ENCODE measurements at regions not wholly inside any gene's neighbourhood (a gene's known extent, or its start where the extent isn't known, plus 50 kb on each side); places are given as distances from the start of the nearest gene placed in this dataset.

DNA sequence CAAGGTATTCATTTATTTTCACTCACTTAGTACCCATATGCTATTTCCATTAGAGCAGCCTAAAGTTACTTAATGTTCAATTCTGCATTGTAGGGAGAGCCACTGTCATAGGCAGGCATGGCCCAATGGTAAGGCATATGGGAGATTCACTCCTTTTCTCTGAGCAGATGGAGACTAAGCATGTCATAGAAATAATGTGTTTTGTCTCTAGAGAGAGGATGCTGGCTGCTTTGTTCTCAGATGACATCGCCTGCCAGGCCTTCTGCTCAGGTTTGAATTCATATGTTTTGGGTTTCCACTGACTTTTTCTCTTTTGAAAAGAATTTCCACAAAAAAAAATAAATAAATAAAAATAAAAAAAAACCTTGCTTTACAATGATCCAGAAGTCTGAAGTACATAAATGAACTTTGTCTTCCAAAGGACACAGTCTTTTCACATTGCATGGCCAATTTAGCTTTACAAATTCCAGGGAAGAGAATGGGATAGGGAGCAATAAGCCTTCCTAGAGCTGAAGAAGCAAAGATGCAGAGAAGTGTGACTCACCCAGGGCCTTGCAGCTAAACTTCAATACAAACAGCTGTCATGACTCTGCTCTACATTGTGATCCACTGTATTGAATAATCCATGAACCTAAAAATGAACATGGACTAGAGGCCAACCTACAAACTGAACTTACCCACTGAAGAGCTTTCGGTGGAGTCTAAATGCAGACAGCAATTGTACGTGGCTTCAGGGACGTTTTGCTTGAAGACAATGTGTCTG, 422.5 kb downstream of the CMPK2 start:
- no peak for DNase-seq
- no peak for ATAC-seq (ENCODE audit: poor library complexity)
- intact Hi-C loops (cut with DNase I): no loop called here

DNA sequence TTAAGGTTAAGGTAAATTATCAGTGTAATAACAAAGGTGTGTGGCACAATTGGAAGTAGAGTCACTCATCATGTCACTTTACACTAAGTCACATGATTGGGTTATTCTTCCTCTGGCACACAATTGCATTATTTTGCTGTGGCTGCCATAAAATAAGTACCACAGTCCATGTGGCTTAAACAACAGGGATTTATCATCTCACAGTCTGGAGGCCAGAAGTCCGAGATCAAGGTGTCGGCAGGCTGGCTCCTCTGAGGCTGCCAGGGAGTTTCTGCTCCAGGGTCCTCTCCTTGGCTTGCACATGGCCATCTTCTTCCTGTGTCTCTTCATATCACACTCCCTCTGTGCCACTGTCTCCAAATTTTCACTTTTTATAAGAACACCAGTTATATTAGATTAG, 421.2 kb downstream of the CMPK2 start:
- no peak for ATAC-seq (ENCODE audit: poor library complexity)
- no peak for DNase-seq
- intact Hi-C loops (cut with DNase I): no loop called here

DNA sequence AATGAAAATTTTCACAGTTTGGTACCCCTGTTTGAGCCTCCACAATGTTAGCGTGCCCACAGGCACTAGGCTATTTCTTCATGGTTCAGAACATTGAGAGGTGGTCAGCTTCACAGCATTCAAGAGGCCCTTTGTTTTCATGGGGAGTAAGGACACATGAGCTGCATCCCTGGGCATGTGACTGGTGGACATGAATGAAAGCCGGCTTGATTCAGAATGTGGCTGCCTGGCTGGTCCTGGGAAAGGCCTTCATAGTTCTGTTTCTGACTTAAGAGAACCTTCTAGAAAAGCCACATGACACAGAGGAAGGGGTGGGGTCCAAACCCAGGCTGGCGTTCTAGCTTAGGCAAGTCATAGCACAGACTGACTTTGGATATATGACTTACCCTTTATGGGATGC, 420.6 kb downstream of the CMPK2 start:
- DNase-seq (no peak), ATAC-seq (ENCODE audit: poor library complexity) (no peak)
- intact Hi-C loops (cut with DNase I): no loop called here

DNA sequence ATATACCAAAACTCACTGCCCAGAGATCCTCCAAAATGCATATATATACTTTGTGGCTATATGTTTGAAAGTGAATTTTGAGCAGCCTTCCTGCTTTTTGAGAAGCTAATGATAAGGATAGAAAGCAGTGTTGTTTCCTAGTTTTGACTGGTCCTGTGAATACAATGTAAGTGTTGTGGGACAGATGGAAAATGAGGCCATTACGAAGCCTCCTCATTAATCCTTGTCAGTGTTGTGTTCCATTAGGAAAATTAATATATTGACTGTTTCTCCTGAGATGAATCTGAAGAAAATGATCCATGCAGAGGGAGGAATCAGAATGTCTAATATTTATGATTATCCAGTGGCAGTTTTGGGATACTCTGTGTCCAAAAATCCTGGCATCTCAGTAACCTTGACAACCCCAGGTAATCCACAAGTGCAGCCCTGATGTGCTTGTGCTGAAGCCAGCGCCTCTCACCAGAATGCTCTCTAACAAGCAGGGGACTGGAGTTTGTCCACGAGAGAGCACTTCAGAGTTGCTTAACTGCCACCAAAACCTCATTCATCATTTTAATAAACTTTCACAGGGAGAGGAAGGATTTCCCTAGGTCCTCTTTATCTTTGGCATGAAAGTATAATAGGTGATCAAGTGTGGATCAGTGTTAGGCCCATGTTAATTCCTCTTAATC, 418.6 kb downstream of the CMPK2 start:
- intact Hi-C loops (cut with DNase I): no loop called here
- ATAC-seq (ENCODE audit: poor library complexity) (no peak), DNase-seq (no peak)

- intact Hi-C loops (cut with DNase I): no loop called here
- DNase-seq: no peak
- ATAC-seq (ENCODE audit: poor library complexity): no peak
These were observed 416.8 kb downstream of the CMPK2 start for GRCh38 chr2:6448893-6449292.

DNA sequence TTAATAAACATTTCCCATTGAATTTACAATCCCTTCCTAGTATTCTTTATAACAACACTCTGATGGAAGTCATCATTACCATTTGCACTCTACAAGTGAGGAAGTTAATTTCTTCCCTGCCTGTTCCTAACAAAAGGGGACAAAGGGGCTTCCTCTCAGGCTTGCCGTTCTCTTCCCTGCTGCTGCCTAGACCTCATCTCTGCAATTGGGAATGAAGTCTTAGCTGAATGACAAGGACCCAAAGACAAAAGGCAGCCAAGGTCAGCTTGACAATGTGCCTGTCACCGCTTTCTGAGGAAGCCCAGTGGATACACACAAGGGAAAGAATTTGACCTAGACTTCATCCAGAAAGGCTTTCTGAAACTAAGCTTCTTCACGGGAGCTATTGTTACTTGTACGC, 416.4 kb downstream of the CMPK2 start:
- intact Hi-C loops (cut with DNase I): no loop called here
- no peak for ATAC-seq (ENCODE audit: poor library complexity)
- no peak for DNase-seq

DNA sequence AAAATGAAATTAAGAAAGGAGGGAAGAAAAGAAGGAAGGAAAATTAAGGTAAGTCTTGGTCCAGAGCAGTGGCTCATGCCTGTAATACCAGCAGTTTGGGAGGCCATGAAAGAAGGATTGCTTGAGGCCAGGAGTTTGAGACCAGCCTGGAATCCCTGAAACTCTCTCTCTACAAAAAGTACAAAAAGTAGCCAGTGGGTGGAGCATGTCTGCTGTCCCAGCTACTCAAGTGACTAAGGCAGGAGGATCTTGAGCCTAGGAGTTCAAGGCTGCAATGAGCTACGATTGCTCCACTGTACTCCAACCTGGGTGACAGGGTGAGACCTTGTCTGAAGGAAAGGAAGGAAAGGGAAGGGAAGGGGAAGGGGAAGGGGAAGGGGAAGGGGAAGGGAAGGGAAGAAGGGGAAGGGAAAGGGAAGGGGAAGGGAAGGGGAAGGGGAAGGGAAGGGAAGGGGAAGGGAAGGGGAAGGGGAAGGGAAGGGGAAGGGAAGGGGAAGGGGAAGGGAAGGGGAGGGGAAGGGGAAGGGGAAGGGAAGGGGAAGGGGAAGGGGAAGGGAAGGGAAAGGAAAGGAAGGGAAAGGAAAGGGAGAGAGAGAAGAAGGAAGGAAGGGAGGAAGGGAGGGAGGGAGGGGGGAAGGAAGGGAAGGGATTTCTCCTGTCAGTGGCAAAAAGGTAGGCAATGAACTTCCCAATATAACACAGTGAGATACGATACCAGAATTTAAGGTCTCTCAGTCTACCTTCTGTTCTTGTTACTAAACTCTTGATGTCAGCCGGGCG, 412.8 kb downstream of the CMPK2 start:
- intact Hi-C loops (cut with DNase I): no loop called here
- ATAC-seq (ENCODE audit: poor library complexity): no peak

DNA sequence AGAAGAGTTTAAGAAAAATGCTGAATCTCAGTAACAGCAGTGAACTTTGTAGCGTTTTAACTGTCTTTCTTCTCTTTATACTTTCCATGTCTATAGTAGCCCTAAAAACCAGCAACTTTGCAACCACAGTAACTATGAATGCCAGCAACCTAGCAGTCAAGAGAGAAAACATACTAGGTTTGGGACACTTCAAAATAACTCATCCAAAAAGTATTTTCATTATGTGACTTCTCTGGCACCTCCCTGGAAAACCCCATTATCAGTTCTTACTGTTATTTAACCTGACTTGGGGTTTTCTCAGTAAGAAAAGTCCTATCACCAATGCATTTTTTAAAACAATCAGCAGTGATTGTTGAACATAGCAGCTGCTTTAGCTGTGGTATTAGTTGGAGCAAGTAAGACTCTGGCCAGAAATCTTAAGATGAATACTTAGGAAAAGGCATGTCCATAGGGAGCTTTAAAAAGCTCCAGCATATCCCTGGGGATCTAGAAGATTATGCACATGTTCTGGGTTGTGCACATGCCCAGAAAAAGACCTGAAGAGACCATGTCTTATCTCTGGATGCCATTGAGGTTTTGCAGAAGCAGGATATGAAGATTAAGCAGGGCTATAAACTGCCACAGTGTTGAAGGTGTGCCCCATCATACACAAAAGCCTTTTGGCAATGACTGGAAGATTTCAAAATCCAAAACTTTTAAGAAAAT, 411.3 kb downstream of the CMPK2 start:
- ATAC-seq (ENCODE audit: poor library complexity) (no peak), DNase-seq (no peak)

More for the DNA sequence above, 412.8 kb downstream of the CMPK2 start:
- DNase-seq: no peak

DNA sequence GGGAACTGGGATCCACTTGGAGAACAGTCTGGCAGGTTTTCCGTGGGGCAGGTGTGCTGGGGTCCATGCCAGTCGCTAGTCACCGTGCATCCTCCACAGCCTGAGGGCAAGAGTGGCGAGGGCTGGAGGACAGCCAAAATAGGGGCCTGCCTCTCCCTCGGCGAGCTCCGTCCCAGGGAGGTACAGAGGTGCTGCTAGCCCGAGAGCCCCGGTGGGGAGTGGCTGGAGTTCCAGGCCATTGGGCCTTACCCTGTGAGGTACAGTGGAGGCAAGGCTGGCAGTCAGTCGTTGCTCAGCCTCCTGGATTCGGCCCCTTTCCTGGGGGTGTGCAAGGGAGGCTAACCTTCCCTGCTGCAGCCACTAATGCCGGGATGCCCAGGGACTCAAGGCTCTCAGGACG, 406.6 kb downstream of the CMPK2 start:
- ATAC-seq (ENCODE audit: poor library complexity): no peak
- no peak for DNase-seq
- intact Hi-C loops (cut with DNase I): no loop called here

More for the DNA sequence above, 411.3 kb downstream of the CMPK2 start:
- intact Hi-C loops (cut with DNase I): no loop called here

DNA sequence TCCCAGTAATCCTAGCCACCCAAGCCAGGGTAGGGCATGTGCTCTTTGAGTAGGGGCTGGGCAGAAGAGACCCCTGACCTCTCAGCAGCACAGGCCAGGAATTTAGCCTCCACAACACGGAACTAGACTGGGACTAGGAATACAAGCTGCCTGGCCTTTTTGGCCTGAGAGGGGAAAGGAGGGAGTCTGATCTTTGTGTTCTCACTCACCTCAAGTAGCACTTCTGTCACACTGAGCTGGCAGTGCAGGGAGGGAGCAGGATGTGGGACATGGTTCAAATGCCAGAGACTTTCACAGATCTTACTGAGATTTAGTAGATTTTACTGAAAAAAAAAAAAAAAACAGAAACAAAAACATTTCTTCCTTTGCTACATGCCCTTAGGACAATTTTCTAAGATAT, 395.2 kb downstream of the CMPK2 start:
- DNase-seq (no peak), ATAC-seq (ENCODE audit: poor library complexity) (no peak)
- intact Hi-C loops (cut with DNase I): no loop called here

DNA sequence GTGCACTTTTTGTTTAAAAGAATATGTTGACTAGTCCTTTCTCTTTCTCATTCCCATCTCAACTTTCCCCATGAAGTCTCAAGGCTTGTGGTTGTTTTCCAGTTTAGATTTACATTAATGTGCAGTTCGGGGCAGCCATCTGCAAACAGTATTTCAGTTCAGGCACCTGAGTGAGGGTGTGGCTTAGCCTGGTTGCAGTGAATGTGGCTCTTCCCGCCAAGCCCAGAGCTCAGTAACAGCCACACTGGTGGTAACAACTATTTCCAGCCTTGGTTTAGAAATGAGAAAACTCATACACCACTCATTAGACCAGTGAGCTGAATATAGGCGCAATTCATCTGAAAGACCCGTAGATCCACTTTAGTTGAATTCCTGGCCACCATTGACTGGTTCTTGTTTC, 394.3 kb downstream of the CMPK2 start:
- ATAC-seq (ENCODE audit: poor library complexity) (no peak), DNase-seq (no peak)
- intact Hi-C loops (cut with DNase I): no loop called here

DNA sequence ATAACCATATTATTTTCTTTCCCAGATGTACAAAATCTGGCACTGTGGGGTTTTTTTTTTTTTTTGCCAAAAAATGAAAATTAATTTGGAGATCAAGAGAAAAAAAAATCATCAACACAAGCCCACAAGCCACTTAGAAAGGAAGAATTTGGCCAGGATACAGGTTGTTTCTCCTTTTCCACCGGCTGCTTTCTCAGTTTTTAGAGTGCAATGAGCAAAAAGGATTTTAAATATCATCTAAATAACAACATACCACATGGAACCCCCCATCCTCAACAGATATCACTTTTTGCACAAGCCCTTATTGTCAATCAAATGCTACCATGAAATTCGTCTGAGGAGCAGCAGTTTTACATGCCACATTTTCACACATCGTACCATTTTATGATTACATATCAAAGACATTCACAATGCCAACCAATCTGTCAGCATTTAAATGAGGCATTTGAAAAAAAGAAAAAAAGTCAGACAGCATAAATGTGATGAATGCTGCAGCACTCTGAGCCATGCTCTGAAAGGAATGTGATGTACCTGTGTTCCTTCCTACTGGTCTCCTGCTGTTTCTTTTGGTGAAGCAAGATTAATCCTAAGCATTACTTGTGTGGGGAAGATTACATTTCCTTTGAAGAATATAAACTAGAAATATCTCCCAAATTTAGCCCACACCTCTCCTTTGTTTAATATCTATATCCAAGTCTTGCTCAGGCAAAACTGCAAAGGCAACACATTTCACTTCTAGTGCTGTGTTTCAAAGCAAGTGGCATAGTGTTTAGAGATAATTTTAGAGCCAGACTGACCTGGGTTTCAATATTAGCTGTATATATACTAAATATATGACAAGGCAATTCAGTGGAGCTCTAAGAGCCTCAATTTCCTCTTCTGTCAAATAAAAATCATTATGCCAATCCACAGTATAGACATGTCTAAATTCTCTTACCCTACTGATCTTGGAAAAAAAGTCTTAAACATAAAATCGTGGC, 391.3 kb downstream of the CMPK2 start:
- no peak for ATAC-seq (ENCODE audit: poor library complexity)
- DNase-seq: no peak
- intact Hi-C loops (cut with DNase I): no loop called here

DNA sequence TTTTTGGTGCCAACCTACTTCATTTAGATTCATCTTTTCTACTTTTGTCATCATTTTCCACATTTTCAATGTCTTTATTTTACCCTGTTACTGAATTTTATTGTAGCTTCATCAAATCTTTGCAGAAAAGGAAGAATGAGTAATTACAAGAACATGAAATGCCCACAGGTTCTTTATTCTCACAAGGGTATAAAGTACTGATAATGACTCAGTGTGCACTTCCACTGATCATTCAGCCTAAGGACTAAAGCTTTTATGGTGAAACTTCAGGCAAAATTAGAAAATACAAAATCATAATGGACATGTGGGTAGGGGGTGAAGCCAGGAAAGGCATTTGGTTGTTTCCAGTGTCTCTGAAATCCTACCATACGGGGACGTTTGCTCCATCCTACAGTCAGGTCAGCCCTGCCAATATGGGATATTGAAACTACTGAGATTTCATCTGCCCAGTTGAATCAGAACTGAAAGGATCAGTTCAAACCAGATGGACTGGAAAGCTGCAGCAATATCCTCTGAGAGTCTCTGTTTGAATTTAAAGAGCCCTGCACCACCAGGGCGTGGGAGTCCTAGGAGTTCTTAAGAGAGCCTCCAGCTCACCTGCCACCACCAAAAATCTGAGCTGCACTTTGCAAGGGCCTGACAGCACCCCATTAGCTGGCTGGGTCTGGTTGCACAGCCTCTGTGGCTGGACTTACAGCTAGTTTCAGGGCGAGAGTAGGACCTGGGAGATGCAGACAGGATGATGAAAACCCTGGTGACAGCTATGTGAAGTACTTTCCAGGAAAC, 390.4 kb downstream of the CMPK2 start:
- ATAC-seq (ENCODE audit: poor library complexity) (no peak), DNase-seq (no peak)
- intact Hi-C loops (cut with DNase I): no loop called here

DNA sequence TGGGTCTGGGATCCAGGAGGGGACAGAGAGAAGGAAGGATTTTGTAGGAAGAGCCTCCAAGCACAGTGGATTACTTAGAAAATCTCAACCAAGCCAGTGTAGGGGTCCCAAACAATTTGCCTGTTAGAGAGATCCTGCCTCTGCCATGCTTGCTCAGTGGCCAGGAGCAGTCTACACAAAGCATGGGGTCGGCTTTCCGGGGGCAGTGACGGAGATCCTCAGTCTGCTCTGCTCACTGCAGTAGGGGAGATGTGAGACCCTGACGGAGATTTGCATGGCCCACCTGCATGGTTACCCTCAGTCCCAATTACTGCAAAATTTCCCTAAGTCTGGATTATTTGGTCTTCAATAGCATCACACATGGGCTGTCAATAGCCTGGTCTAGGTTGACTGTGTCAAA, 385.2 kb downstream of the CMPK2 start:
- ATAC-seq (ENCODE audit: poor library complexity) (no peak), DNase-seq (no peak)
- intact Hi-C loops (cut with DNase I): no loop called here

- no peak for ATAC-seq (ENCODE audit: poor library complexity)
- intact Hi-C loops (cut with DNase I): no loop called here
- no peak for DNase-seq
These were observed 383.5 kb downstream of the CMPK2 start for GRCh38 chr2:6482256-6482655.

DNA sequence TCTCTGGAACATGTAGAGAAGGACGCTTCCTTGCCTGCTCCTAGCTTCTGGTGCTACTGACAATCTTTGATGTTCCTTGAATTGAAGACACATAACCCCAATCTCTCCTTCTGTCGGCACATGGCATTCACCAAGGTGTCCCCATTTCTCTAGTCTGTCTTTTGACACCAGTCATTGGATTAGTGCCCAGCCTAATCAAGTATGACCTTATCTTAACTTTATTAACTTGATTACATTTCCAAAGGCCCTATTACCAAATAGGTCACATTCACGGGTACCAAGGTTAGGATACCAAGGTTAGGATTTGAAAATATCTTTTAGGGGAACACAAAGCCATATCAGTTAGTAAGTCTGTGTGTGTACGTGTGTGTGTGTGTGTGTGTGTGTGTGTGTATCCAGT, 377.9 kb downstream of the CMPK2 start:
- no peak for DNase-seq
- intact Hi-C loops (cut with DNase I): no loop called here
- no peak for ATAC-seq (ENCODE audit: poor library complexity)

DNA sequence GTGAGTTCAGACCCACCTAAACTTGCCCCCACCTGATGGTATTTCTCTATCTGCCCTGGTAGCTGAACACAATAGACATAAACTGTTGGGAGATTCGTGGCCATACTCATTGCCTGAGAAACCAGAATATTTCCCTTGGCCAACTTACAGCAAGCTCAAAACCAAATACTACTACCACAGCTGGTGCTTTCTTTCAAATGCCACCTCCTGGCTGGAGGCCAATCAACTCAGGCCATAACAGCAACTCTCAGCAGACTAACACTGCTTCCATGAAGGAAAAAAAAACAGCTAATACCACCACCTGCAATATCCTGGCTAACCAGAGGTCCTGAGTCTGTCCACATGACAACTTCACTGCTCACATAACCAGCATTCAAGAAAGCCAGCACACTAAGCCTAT, 373.1 kb downstream of the CMPK2 start:
- no peak for DNase-seq
- intact Hi-C loops (cut with DNase I): no loop called here
- ATAC-seq (ENCODE audit: poor library complexity): no peak
